DOHH2 (cell line): ENCODE measurements at regions not wholly inside any gene's neighbourhood (a gene's known extent, or its start where the extent isn't known, plus 50 kb on each side); places are given as distances from the start of the nearest gene placed in this dataset.

Experiments used
- CTCF ChIP-seq: fragments of 200-600 bp; sonication (generic); IDR thresholded peaks from one replicate; pipeline ENCODE4 v1.5.1; 2014; ENCODE audit warnings: antibody characterized with exemption, mild to moderate bottlenecking, low read depth, low read length; ENCODE audit not compliant: poor library complexity, severe bottlenecking
- EZH2phosphoT487 ChIP-seq: fragments of 200-600 bp; sonication (generic); IDR thresholded peaks from 2 replicates; pipeline ENCODE4 v1.6.1; 2017; ENCODE audit warnings: borderline replicate concordance, mild to moderate bottlenecking, antibody characterized with exemption, low read length, moderate library complexity, mixed read lengths

- TF ChIP-seq CTCF (no peak), EZH2phosphoT487 (no peak)
These were observed 366.7 kb downstream of the UQCRFS1 start for GRCh38 chr19:28846094-28846812.
